ENCODE measurements at regions not wholly inside any gene's neighbourhood (a gene's known extent, or its start where the extent isn't known, plus 50 kb on each side); places are given as distances from the start of the nearest gene placed in this dataset.

- no peak for TF ChIP-seq CTCF (IDR thresholded peaks at IDR 0.05; ENCODE audit: borderline replicate concordance, control extremely low read depth, extremely low read depth, insufficient read depth, missing control alignments)
- no peak for DNase-seq (ENCODE audit: low spot score)
- in situ Hi-C loops (cut with MboI; ENCODE audit: low sequenced_read_pairs, unreplicated experiment): no loop called here
Observed at GRCh38 chr20:52677216-52677615, 294.9 kb upstream of the TSHZ2 start.

DNA sequence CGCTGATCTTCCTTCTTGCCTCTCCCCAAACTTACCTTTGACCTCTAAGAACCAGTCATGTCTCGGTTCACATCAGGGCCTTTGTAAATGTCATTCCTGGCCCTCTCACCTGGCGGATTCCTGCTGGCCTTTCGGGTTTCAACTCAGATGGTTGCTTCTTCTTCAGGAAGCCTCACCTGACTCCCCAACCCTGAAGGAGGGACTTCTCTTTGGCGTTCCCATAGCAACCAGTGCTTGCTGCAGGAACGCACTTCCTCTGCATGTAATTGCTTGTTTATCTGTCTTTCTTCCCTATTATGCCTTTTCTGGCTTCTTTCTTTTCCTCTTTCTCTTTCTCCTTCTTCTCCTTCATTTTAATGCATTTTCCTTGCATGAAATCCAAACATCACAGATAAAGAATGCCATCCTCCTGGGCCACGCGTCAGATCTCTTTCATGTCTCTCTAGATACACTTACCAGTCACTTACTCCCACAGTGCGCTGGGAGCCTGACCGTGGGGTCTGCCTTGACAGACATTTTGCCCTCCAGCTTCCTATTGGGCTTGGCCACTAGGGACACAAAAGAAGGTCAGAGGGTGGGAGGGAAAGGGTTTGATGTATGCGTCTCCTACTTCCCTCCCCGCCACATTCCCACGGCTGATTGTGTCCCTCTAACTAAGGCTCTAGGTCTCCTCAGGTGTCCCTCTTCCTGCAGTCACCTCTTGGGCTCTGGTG lies 295.7 kb upstream of the TSHZ2 start:
- DNase-seq (ENCODE audit: low spot score): no peak
- TF ChIP-seq CTCF (IDR thresholded peaks at IDR 0.05; ENCODE audit: borderline replicate concordance, control extremely low read depth, extremely low read depth, insufficient read depth, missing control alignments): no peak
- in situ Hi-C loops (cut with MboI; ENCODE audit: low sequenced_read_pairs, unreplicated experiment): no loop called here

DNA sequence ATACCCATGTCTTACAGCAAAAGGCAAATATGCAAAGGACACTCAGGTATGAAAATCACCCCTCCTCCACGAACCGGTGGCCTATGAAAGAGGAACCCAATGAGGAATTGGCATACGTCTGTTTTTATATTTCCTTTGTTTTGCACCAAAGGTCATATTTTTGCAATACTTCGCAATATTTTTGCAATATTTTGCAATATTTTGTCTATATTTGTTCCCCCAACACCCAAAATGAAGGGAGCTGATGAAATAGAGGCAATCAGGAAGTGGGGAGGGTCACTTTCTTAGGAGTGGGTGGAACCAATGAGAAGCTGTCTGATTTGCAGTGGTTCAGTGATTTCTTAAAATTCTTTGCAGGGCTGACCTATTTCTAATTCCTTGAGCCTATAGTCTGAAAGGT lies 296.8 kb upstream of the TSHZ2 start:
- no peak for TF ChIP-seq CTCF (IDR thresholded peaks at IDR 0.05; ENCODE audit: borderline replicate concordance, control extremely low read depth, extremely low read depth, insufficient read depth, missing control alignments)
- in situ Hi-C loops (cut with MboI; ENCODE audit: low sequenced_read_pairs, unreplicated experiment): no loop called here
- DNase-seq (ENCODE audit: low spot score): no peak

DNA sequence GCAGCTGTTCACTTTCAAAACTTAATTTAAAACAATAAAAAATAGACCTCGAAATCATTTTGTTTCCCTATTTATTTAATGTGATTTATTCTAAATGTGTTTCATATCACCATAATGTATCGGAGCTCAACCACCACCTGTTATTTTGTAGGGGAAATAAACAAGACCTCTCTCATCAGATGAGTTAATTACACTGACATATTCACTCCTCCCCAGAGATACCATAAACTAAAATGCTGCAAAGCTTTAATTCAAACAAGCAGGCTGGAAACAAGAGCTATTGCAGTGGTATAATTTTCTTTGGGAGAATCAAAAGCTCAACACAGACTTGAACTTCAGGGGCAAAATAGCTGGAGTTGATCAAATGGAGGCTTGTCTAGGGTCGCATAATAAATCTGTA lies 303.5 kb upstream of the TSHZ2 start:
- in situ Hi-C loops (cut with MboI; ENCODE audit: low sequenced_read_pairs, unreplicated experiment): no loop called here
- no peak for TF ChIP-seq CTCF (IDR thresholded peaks at IDR 0.05; ENCODE audit: borderline replicate concordance, control extremely low read depth, extremely low read depth, insufficient read depth, missing control alignments)

GRCh38 chr20:52667358-52667757 lies 304.8 kb upstream of the TSHZ2 start:
- no peak for DNase-seq (ENCODE audit: low spot score)
- in situ Hi-C loops (cut with MboI; ENCODE audit: low sequenced_read_pairs, unreplicated experiment): no loop called here
- TF ChIP-seq CTCF (IDR thresholded peaks at IDR 0.05; ENCODE audit: borderline replicate concordance, control extremely low read depth, extremely low read depth, insufficient read depth, missing control alignments): no peak

More for the DNA sequence above, 303.5 kb upstream of the TSHZ2 start:
- no peak for DNase-seq (ENCODE audit: low spot score)

- no peak for DNase-seq (ENCODE audit: low spot score)
- TF ChIP-seq CTCF (IDR thresholded peaks at IDR 0.05; ENCODE audit: borderline replicate concordance, control extremely low read depth, extremely low read depth, insufficient read depth, missing control alignments): no peak
- in situ Hi-C loops (cut with MboI; ENCODE audit: low sequenced_read_pairs, unreplicated experiment): no loop called here
Observed at GRCh38 chr20:52665441-52665840, 306.7 kb upstream of the TSHZ2 start.

Measured in GM13976 (cell line).